Osteoblast (primary cell): ENCODE measurements at regions not wholly inside any gene's neighbourhood (a gene's known extent, or its start where the extent isn't known, plus 50 kb on each side); places are given as distances from the start of the nearest gene placed in this dataset.
"Not testable (repeated sequence)": the region's sequence is repeated elsewhere in the genome, so short reads cannot be mapped to it uniquely, and the experiment has no call there.

Experiments
- DNase-seq: peaks from one replicate; pipeline ENCODE4 v3.0.0; 2011; ENCODE audit warnings: low spot score, mixed read lengths; ENCODE audit not compliant: insufficient read length; ENCODE audit errors: missing footprints
- H2AFZ ChIP-seq: 2 replicates; pipeline ENCODE4 v1.6.0; 2011; ENCODE audit warnings: mild to moderate bottlenecking, low read length
- H3K27ac ChIP-seq: 2 replicates; pipeline ENCODE4 v1.5.1; 2011; ENCODE audit warnings: mild to moderate bottlenecking, low read depth, low read length, moderate library complexity
- H3K27me3 ChIP-seq: 2 replicates; pipeline ENCODE4 v1.6.0; 2012; ENCODE audit warnings: mild to moderate bottlenecking, control low read depth, inconsistent platforms, low read length, moderate library complexity; ENCODE audit not compliant: insufficient read depth
- H3K36me3 ChIP-seq: 2 replicates; pipeline ENCODE4 v1.5.1; 2011; ENCODE audit warnings: mild to moderate bottlenecking, low read length, control low read depth, moderate library complexity; ENCODE audit not compliant: insufficient read depth
- H3K4me1 ChIP-seq: 2 replicates; pipeline ENCODE4 v1.5.1; 2011; ENCODE audit warnings: mild to moderate bottlenecking, low read length, control low read depth, moderate library complexity; ENCODE audit not compliant: insufficient read depth
- H3K4me2 ChIP-seq: 2 replicates; pipeline ENCODE4 v1.6.0; 2011; ENCODE audit warnings: mild to moderate bottlenecking, low read length; ENCODE audit not compliant: insufficient read depth
- H3K4me3 ChIP-seq: fragments of 200-600 bp; sonication (generic); 3 replicates; pipeline ENCODE4 v1.5.1; 2012; ENCODE audit warnings: mild to moderate bottlenecking, low read length, inconsistent platforms; ENCODE audit not compliant: insufficient read depth
- H3K79me2 ChIP-seq: 2 replicates; pipeline ENCODE4 v1.6.0; 2012; ENCODE audit warnings: mild to moderate bottlenecking, low read length, control low read depth, inconsistent platforms; ENCODE audit not compliant: insufficient read depth
- H3K9me3 ChIP-seq: 2 replicates; pipeline ENCODE4 v1.5.1; 2011; ENCODE audit warnings: low read depth, low read length, control low read depth
- H4K20me1 ChIP-seq: 2 replicates; pipeline ENCODE4 v1.6.0; 2012; ENCODE audit warnings: mild to moderate bottlenecking, low read length, control low read depth; ENCODE audit not compliant: insufficient read depth
- CTCF ChIP-seq: IDR thresholded peaks from 2 replicates; pipeline ENCODE4 v1.5.1; 2011; ENCODE audit warnings: mild to moderate bottlenecking, low read depth, low read length, moderate library complexity; ENCODE audit errors: extremely low read depth

GRCh38 chr16:29312835-29313558 is 93.5 kb downstream of the NPIPB11 start:
- Histone ChIP-seq H3K4me3 (no peak overlapping the region), H3K4me1 (peaks cover 17% of the 10 kb centered on the region), H3K27me3 (no peaks in the 10 kb centered on the region), H3K27ac (no peak overlapping the region), H4K20me1 (no peaks in the 10 kb centered on the region), H3K79me2 (no peaks in the 10 kb centered on the region), H3K36me3 (no peaks in the 10 kb centered on the region), H3K9me3 (no peaks in the 10 kb centered on the region), H2AFZ (no peak overlapping the region), H3K4me2 (no peak overlapping the region)
- no peak for TF ChIP-seq CTCF
- no peak for DNase-seq

- H3K79me2 ChIP-seq, H3K4me2 ChIP-seq, H3K27me3 ChIP-seq, H3K4me3 ChIP-seq, H3K9me3 ChIP-seq, H3K36me3 ChIP-seq, DNase-seq, H4K20me1 ChIP-seq, H2AFZ ChIP-seq, H3K27ac ChIP-seq: not testable (repeated sequence)
- peaks cover 22% of the 10 kb centered on the region for H3K4me1 ChIP-seq
Observed at GRCh38 chr16:29312345-29312675, 94.2 kb downstream of the NPIPB11 start.

- no peak overlapping the region for H3K4me2 ChIP-seq
- TF ChIP-seq CTCF = no peak
- peaks cover 28% of the 10 kb centered on the region for H3K4me1 ChIP-seq
- H3K9me3 ChIP-seq = no peaks in the 10 kb centered on the region
- H3K27me3 ChIP-seq = no peaks in the 10 kb centered on the region
- peak; percentile 58 for DNase-seq
- no peaks in the 10 kb centered on the region for H3K79me2 ChIP-seq
- H3K36me3 ChIP-seq = no peaks in the 10 kb centered on the region
- no peak overlapping the region for H3K27ac ChIP-seq
- no peaks in the 10 kb centered on the region for H4K20me1 ChIP-seq
- no peak overlapping the region for H2AFZ ChIP-seq
- no peak overlapping the region for H3K4me3 ChIP-seq
Observed at GRCh38 chr16:29311461-29312344, 94.8 kb downstream of the NPIPB11 start.

GRCh38 chr16:29310852-29311314 is 95.6 kb downstream of the NPIPB11 start:
- Histone ChIP-seq H2AFZ (peak overlapping the region; percentile 44), H3K9me3 (no peaks in the 10 kb centered on the region), H3K27me3 (no peaks in the 10 kb centered on the region), H3K36me3 (no peaks in the 10 kb centered on the region), H3K79me2 (no peaks in the 10 kb centered on the region), H3K4me3 (no peak overlapping the region), H3K4me2 (no peak overlapping the region), H3K27ac (no peak overlapping the region), H3K4me1 (peaks cover 28% of the 10 kb centered on the region), H4K20me1 (no peaks in the 10 kb centered on the region)
- DNase-seq = peak; percentile 90
- TF ChIP-seq CTCF = peak; percentile 42

GRCh38 chr16:29310243-29310642 is 96.3 kb downstream of the NPIPB11 start:
- H4K20me1 ChIP-seq, H3K27me3 ChIP-seq, H3K4me2 ChIP-seq, H3K27ac ChIP-seq, H3K79me2 ChIP-seq, H3K9me3 ChIP-seq, H3K4me3 ChIP-seq, H2AFZ ChIP-seq, H3K36me3 ChIP-seq: not testable (repeated sequence)
- peak; percentile 37 for DNase-seq
- H3K4me1 ChIP-seq = peaks cover 28% of the 10 kb centered on the region

- H3K4me2 ChIP-seq, DNase-seq, H3K4me3 ChIP-seq, H3K36me3 ChIP-seq, H2AFZ ChIP-seq, H3K27ac ChIP-seq, H3K79me2 ChIP-seq, H3K27me3 ChIP-seq, H4K20me1 ChIP-seq, H3K9me3 ChIP-seq: not testable (repeated sequence)
- H3K4me1 ChIP-seq = peaks cover 28% of the 10 kb centered on the region
Observed at GRCh38 chr16:29309601-29310000, 96.9 kb downstream of the NPIPB11 start.
